GM10266 (cell line): ENCODE measurements at regions not wholly inside any gene's neighbourhood (a gene's known extent, or its start where the extent isn't known, plus 50 kb on each side); places are given as distances from the start of the nearest gene placed in this dataset.

Experiments
- DNase-seq: peaks from one replicate; pipeline ENCODE4 v3.0.0; 2012; ENCODE audit errors: extremely low spot score
- TF ChIP-seq, protein P1 (sequence below): IDR thresholded peaks from 2 replicates; pipeline ENCODE4 v1.5.1; 2012; ENCODE audit warnings: mild to moderate bottlenecking, low read depth; ENCODE audit not compliant: control insufficient read depth, insufficient read depth; ENCODE audit errors: missing control alignments

DNA sequence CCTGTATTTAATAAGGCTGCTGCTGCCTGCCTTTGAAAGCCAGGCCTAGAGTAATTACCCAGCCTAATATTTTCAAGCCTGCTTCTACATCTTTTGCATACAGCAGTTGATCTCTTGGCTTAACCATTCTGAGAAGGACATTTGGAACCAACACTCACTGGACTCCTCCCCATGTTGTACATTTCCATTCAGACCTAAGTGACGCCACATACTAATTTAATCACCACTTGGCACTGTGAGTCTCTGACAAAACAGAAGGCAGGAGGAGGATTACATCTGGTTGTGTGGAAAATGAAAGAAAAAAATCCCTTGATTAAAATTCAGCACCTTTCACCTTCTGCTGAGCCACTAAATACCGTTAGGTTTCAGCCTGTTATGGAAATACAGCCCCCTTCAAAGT lies 102.2 kb upstream of the ARRDC4 start:
- TF ChIP-seq, protein P1, sequence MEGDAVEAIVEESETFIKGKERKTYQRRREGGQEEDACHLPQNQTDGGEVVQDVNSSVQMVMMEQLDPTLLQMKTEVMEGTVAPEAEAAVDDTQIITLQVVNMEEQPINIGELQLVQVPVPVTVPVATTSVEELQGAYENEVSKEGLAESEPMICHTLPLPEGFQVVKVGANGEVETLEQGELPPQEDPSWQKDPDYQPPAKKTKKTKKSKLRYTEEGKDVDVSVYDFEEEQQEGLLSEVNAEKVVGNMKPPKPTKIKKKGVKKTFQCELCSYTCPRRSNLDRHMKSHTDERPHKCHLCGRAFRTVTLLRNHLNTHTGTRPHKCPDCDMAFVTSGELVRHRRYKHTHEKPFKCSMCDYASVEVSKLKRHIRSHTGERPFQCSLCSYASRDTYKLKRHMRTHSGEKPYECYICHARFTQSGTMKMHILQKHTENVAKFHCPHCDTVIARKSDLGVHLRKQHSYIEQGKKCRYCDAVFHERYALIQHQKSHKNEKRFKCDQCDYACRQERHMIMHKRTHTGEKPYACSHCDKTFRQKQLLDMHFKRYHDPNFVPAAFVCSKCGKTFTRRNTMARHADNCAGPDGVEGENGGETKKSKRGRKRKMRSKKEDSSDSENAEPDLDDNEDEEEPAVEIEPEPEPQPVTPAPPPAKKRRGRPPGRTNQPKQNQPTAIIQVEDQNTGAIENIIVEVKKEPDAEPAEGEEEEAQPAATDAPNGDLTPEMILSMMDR: no peak
- no peak for DNase-seq

DNA sequence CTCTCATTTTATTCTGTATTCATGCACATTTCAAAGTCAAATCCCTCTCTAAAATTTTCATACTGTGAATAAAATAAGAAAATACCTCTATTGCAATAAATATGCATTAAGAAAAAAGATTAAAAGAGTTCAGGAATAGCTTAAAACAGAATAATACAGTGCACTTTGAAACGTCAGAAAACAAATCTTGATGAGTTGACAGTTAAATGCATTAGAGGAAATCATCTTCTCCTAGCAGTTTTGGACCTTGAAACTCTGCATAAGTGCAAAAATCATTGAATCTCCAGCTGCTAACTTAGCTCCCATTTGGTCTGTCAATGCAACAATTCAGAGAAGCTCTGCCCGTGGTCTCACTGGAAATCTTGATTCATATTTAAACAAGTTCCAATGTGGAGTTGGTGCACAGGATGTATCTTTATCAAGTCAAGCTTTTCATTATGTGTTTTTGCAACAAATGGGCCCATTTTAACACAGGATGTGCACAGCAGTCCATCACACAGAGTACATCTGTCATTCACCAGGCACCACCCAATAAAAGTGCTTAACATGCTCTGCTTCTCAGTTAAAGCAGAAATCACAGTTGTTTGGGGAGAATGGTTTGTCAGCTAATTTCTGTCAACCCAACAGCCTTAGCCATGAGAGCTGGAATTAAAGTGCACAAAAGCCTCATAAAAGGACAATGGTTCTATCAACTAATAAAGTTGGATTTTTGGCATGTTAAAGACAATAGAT lies 98.8 kb upstream of the ARRDC4 start:
- TF ChIP-seq, protein P1: no peak
- no peak for DNase-seq

DNA sequence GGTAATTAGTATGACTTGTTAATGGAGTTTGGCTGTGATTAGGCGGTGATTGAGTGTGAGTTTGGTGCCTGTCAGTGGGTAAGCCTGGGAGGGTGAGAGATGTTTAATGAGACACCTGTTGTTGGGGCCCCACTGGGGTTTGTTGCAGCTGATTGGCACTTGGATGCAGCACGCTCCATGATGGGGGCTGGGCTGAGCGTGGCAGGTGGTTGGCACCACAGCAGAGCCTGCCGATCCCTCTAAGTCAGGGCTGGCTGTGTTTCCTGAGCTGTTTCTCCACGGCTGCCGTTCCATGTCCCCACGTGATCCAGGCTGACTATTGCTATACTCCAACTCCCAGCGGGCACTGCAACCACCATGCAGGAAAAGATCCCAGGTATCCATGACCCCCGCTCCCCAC lies 93.5 kb upstream of the ARRDC4 start:
- TF ChIP-seq, protein P1: no peak
- DNase-seq: no peak

DNA sequence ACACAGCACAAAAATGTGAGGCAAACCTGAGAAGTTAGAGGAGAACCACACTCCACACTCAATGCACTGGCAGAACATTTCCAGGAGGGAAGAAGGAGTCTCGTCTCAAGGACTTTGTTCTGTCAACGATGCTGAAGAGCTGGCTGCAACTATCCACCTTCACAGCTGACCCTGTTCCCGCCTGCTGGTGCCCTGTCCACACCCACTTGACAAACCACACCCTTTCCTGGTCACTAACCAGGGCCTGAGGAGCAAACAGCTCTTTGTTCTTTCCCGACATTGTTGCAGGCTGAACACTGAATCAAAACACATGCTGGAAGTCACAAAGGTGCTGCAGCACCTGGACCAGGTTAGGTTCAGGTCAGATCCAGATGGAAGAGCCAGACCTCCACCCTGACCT lies 92.6 kb upstream of the ARRDC4 start:
- TF ChIP-seq, protein P1: no peak
- no peak for DNase-seq

DNA sequence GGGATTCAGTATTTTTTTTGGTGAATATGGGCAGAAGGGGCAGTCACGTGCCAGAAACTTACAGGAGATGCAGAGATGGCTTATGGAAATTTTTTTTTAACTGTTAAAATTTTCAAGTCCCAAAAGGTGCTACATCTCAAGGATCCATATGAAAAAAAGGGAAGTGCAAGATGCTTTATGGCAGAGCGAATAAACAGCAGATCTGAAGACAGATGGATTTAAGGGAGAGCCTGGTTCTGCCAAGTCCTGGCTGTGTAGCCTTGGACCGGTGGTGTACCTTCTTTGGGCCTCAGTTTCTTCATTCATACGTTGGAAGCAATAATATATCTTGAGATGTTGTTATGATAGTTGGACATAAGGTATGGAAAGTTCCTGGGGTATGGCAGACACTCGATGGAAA lies 91.5 kb upstream of the ARRDC4 start:
- TF ChIP-seq, protein P1: no peak
- DNase-seq: no peak

DNA sequence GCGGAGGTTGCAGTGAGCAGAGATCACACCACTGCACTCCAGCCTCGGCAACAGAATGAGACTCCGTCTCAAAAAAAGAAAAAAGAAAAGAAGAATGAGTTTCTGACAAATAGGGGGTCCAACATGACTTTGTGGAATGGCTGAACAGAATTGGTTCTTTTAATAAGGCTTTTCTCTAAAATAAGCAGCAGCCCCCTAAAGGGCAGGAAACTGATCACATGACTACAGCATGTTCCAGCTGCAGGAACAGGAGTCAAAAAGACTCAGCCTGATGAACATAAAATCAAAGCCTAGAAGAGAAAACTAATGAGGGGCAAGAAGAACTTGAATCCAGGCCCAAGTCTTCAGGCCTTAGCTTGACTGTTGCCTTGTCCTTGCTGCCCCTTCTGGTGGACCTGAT lies 89.7 kb upstream of the ARRDC4 start:
- DNase-seq: no peak
- TF ChIP-seq, protein P1: no peak

DNA sequence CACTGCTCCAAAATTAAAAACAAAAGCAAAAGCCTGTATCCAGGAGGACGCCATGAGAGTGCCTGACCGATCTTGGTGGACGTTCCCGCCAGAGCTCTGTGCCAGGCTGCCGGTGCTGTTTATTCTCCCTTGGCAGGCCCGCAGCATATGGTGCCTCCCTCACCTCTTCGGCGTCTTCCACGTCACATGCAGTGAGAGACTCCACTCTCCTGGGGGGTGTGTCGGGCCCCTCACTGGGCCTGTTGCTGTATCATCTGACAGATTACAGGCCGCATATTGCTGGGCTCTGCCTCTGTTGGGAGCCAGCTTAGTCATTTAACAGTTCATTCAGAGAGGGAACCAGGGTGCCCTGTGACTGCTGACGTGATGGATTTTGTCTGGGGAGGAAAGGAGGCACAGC lies 86.4 kb upstream of the ARRDC4 start:
- DNase-seq: no peak
- TF ChIP-seq, protein P1: no peak
